Mammary epithelial cell (primary cell): ENCODE measurements at regions not wholly inside any gene's neighbourhood (a gene's known extent, or its start where the extent isn't known, plus 50 kb on each side); places are given as distances from the start of the nearest gene placed in this dataset.

Experiments
- CTCF ChIP-seq, 2 donors: IDR thresholded peaks in 1 of 2; conservative IDR thresholded peaks in 1 of 2; 2 replicates each; pipeline ENCODE4 v1.5.1; 2011 to 2012; ENCODE audit warnings: inconsistent platforms in 2 of 2, low read length in 2 of 2, mild to moderate bottlenecking in 2 of 2, control low read depth in 1 of 2, low read depth in 1 of 2; ENCODE audit not compliant: insufficient read depth in 1 of 2; ENCODE audit errors: extremely low read depth in 1 of 2
- EZH2 ChIP-seq: IDR thresholded peaks from 2 replicates; pipeline ENCODE4 v1.6.1; 2012; ENCODE audit warnings: low read length, inconsistent platforms, borderline replicate concordance

DNA sequence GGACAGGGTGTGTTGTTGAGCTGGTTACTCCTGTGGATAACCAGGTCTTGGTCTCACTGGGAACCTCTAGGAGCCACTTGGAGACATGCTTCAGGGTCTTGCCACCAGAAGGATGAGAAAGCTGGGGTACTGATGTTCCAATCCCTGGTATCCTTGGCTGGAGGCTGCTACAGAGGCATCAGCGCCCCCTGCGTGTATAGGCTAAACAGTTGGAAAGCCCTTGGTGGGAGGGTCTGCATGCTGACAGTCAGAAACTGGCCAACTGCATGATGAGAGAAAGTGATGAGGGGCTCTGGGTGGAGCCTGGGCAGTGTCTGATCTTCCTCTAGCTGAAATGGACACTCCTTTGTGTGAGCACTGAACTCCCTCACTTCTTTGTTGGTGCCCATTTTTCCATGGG is 536.9 kb downstream of the XYLT1 start:
- TF ChIP-seq CTCF (conservative IDR thresholded peaks at IDR 0.05 in 1 of 2, IDR thresholded peaks at IDR 0.05 in 1 of 2; ENCODE audit: extremely low read depth in 1 of 2, insufficient read depth in 1 of 2, low read depth in 1 of 2, low read length in 2 of 2) = no peak
- TF ChIP-seq EZH2 = no peak
